ENCODE measurements at regions not wholly inside any gene's neighbourhood (a gene's known extent, or its start where the extent isn't known, plus 50 kb on each side); places are given as distances from the start of the nearest gene placed in this dataset.

GRCh38 chr12:75742961-75743360, 231.6 kb upstream of the KRR1 start:
- TF ChIP-seq, protein P1, sequence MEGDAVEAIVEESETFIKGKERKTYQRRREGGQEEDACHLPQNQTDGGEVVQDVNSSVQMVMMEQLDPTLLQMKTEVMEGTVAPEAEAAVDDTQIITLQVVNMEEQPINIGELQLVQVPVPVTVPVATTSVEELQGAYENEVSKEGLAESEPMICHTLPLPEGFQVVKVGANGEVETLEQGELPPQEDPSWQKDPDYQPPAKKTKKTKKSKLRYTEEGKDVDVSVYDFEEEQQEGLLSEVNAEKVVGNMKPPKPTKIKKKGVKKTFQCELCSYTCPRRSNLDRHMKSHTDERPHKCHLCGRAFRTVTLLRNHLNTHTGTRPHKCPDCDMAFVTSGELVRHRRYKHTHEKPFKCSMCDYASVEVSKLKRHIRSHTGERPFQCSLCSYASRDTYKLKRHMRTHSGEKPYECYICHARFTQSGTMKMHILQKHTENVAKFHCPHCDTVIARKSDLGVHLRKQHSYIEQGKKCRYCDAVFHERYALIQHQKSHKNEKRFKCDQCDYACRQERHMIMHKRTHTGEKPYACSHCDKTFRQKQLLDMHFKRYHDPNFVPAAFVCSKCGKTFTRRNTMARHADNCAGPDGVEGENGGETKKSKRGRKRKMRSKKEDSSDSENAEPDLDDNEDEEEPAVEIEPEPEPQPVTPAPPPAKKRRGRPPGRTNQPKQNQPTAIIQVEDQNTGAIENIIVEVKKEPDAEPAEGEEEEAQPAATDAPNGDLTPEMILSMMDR (conservative IDR thresholded peaks at IDR 0.05 in 1 of 2, IDR thresholded peaks at IDR 0.05 in 1 of 2; ENCODE audit: low read depth in 1 of 2, low read length in 2 of 2): no peak
- no peak for TF ChIP-seq EZH2 (IDR thresholded peaks at IDR 0.05; ENCODE audit: low read length, missing control alignments)
